Transverse colon (tissue), 4 donors: ENCODE measurements at regions not wholly inside any gene's neighbourhood (a gene's known extent, or its start where the extent isn't known, plus 50 kb on each side); places are given as distances from the start of the nearest gene placed in this dataset.

ENCODE experiments used
- DNase-seq: peaks from one replicate; pipeline ENCODE4 v3.0.0-alpha.2; 2019
- H3K27ac ChIP-seq, 4 donors: fragments of 200-600 bp; sonication (generic); 2 replicates each; pipeline ENCODE4 v1.5.1; 2016 to 2018; ENCODE audit warnings: inconsistent platforms in 4 of 4
- H3K27me3 ChIP-seq: fragments of 200-600 bp; sonication (generic); 2 replicates; pipeline ENCODE4 v1.5.1; 2017; ENCODE audit warnings: inconsistent platforms
- H3K36me3 ChIP-seq, 4 donors: fragments of 200-600 bp; sonication (generic); 2 replicates each; pipeline ENCODE4 v1.5.1; 2017 to 2019; ENCODE audit warnings: inconsistent platforms in 4 of 4
- H3K4me1 ChIP-seq, 4 donors: fragments of 200-600 bp; sonication (generic); 2 replicates each; pipeline ENCODE4 v1.5.1; 2017 to 2020; ENCODE audit warnings: inconsistent platforms in 4 of 4
- H3K4me3 ChIP-seq, 4 donors: fragments of 200-600 bp; sonication (generic); 1 replicate in 1 of 4; 2 replicates in 3 of 4; pipeline versions ENCODE4 v1.5.1 to v1.6.1; 2017 to 2019; ENCODE audit warnings: inconsistent platforms in 4 of 4
- H3K9me3 ChIP-seq, 2 donors: fragments of 200-600 bp; sonication (generic); 2 replicates each; pipeline ENCODE4 v1.5.1; 2017 to 2019; ENCODE audit warnings: inconsistent platforms in 2 of 2
- EP300 ChIP-seq: sonication (generic); formaldehyde crosslinking; IDR thresholded peaks from one replicate; pipeline ENCODE4 v1.6.1; 2017; ENCODE audit warnings: antibody characterized with exemption, low read depth
- POLR2A ChIP-seq: fragments of 450-650 bp; IDR thresholded peaks from one replicate; pipeline ENCODE4 v1.6.1; 2016; ENCODE audit warnings: antibody characterized with exemption, mild to moderate bottlenecking, moderate library complexity
- POLR2AphosphoS5 ChIP-seq, 3 donors: sonication (generic); formaldehyde crosslinking; IDR thresholded peaks; one replicate each; pipeline ENCODE4 v1.6.1; 2016; ENCODE audit warnings: antibody characterized with exemption in 3 of 3
- WGBS, 2 donors: methylation state at CpG; one replicate each; pipeline ENCODE4 v1.1.5; 2018; ENCODE audit warnings: low coverage in 1 of 2; 5-methylcytosine and 5-hydroxymethylcytosine counted together
- in situ Hi-C, 4 donors: fragments of 200-750 bp; cut with MboI; loops; one replicate each; pipeline versions ENCODE4 v1.15.0 to v1.15.1; 2017; ENCODE audit warnings: low sequenced_read_pairs in 3 of 4, low pct_ligation_motif_present in 1 of 4, low pct_unique_long_range_greater_than_20kb in 1 of 4
- intact Hi-C: fragments of 100-400 bp; cut with DNase I; formaldehyde crosslinking; loops from one replicate; pipeline ENCODE4 v1.15.1; 2023; ENCODE audit warnings: low total_unique reads
- TF ChIP-seq, protein P1 (sequence below), 5 experiments: fragments of 200-600 bp in 3 of 5; fragments of 450-650 bp in 2 of 5; sonication (generic) in 3 of 5; IDR thresholded peaks; 1 replicate in 2 of 5; 2 replicates in 3 of 5; pipeline ENCODE4 v1.5.1; 2016 to 2017; ENCODE audit warnings: antibody characterized with exemption in 5 of 5, inconsistent platforms in 3 of 5, mild to moderate bottlenecking in 2 of 5, moderate library complexity in 1 of 5

GRCh38 chr18:11251891-11252270 is 102.5 kb upstream of the PIEZO2 start:
- intact Hi-C loops (no loop called here), in situ Hi-C loops (no loop called here)
- TF ChIP-seq POLR2AphosphoS5 (IDR thresholded peaks at IDR 0.05) (no peak), POLR2A (no peak)
- Histone ChIP-seq H3K36me3 (no peaks in the 10 kb centered on the region), H3K4me3 (no peak overlapping the region), H3K27me3 (no peaks in the 10 kb centered on the region), H3K27ac (no peak overlapping the region), H3K4me1 (no peaks in the 10 kb centered on the region), H3K9me3 (peaks cover 0 to 3% of the 10 kb centered on the region in 2 donors)
- WGBS, 2 donors = 42 to 53% methylated on average over 2 of the region's 2 CpGs
- no peak for DNase-seq

- in situ Hi-C loops = no loop called here
- TF ChIP-seq EP300 = no peak
- TF ChIP-seq POLR2AphosphoS5 (IDR thresholded peaks at IDR 0.05) = no peak
- TF ChIP-seq, protein P1, sequence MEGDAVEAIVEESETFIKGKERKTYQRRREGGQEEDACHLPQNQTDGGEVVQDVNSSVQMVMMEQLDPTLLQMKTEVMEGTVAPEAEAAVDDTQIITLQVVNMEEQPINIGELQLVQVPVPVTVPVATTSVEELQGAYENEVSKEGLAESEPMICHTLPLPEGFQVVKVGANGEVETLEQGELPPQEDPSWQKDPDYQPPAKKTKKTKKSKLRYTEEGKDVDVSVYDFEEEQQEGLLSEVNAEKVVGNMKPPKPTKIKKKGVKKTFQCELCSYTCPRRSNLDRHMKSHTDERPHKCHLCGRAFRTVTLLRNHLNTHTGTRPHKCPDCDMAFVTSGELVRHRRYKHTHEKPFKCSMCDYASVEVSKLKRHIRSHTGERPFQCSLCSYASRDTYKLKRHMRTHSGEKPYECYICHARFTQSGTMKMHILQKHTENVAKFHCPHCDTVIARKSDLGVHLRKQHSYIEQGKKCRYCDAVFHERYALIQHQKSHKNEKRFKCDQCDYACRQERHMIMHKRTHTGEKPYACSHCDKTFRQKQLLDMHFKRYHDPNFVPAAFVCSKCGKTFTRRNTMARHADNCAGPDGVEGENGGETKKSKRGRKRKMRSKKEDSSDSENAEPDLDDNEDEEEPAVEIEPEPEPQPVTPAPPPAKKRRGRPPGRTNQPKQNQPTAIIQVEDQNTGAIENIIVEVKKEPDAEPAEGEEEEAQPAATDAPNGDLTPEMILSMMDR (IDR thresholded peaks at IDR 0.05) = no peak
- TF ChIP-seq POLR2A = no peak
- Histone ChIP-seq H3K27ac (no peak overlapping the region), H3K4me3 (no peak overlapping the region), H3K9me3 (peaks cover 0 to 3% of the 10 kb centered on the region in 2 donors), H3K27me3 (no peaks in the 10 kb centered on the region), H3K4me1 (no peaks in the 10 kb centered on the region), H3K36me3 (no peaks in the 10 kb centered on the region)
- no peak for DNase-seq
- intact Hi-C loops = no loop called here
- 64 to 100% methylated on average over 1 to 2 of the region's 2 CpGs for WGBS, 2 donors
These were observed 102.0 kb upstream of the PIEZO2 start for GRCh38 chr18:11251229-11251890.

DNA sequence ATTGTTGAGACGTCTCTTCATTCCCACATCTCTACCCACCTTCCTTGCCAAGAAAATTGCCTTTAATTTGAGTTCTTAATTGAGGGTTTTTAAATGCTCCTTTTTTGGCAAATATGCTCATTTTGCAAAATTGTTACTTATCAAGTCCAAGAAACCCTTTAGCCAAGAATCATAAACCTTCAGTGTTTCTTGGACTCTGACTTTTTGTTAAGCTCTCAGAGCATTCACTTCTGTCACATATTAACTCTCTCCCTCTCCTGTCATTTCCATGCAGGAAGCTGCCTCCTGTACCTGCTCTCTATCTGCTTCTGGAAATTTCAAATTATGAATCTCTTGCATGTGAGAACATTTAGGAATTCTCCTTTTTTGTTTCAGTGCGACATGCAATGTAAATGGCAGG is 100.0 kb upstream of the PIEZO2 start:
- Histone ChIP-seq H3K36me3 (no peaks in the 10 kb centered on the region), H3K27me3 (no peaks in the 10 kb centered on the region), H3K9me3 (peaks cover 0 to 3% of the 10 kb centered on the region in 2 donors), H3K4me1 (no peaks in the 10 kb centered on the region), H3K27ac (no peak overlapping the region), H3K4me3 (no peak overlapping the region)
- intact Hi-C loops (no loop called here), in situ Hi-C loops (no loop called here)
- WGBS, 2 donors = 50 to 51% methylated on average over 1 to 2 of the region's 2 CpGs
- TF ChIP-seq, protein P1 (IDR thresholded peaks at IDR 0.05) = no peak
- TF ChIP-seq EP300 (no peak), POLR2A (no peak), POLR2AphosphoS5 (IDR thresholded peaks at IDR 0.05) (no peak)
- DNase-seq = no peak

- peaks cover 0 to 3% of the 10 kb centered on the region in 2 donors for H3K9me3 ChIP-seq
- intact Hi-C loops (no loop called here), in situ Hi-C loops (no loop called here)
- DNase-seq = no peak
- H3K4me3 ChIP-seq = no peak overlapping the region
- no peaks in the 10 kb centered on the region for H3K36me3 ChIP-seq
- no peaks in the 10 kb centered on the region for H3K4me1 ChIP-seq
- H3K27me3 ChIP-seq = no peaks in the 10 kb centered on the region
- no peak for TF ChIP-seq EP300
- no peak for TF ChIP-seq POLR2A
- TF ChIP-seq, protein P1 (IDR thresholded peaks at IDR 0.05) = no peak
- no peak for TF ChIP-seq POLR2AphosphoS5 (IDR thresholded peaks at IDR 0.05)
- H3K27ac ChIP-seq = no peak overlapping the region
These were observed 98.1 kb upstream of the PIEZO2 start for GRCh38 chr18:11247381-11247970.
